Liver (tissue), 8 donors: ENCODE measurements at regions not wholly inside any gene's neighbourhood (a gene's known extent, or its start where the extent isn't known, plus 50 kb on each side); places are given as distances from the start of the nearest gene placed in this dataset.
A peak's percentile ranks its signal among the peaks of the same experiment; 100 is the strongest.

Experiments used
- DNase-seq: peaks from one replicate; pipeline ENCODE4 v3.0.0-alpha.2; 2017; ENCODE audit warnings: low spot score
- H3K27ac ChIP-seq, 2 donors: one replicate each; pipeline ENCODE4 v1.7.0; 2013; ENCODE audit warnings: inconsistent platforms in 2 of 2, low read length in 2 of 2, control low read depth in 1 of 2, low read depth in 1 of 2, mild to moderate bottlenecking in 1 of 2
- H3K27me3 ChIP-seq, 4 donors: one replicate each; pipeline versions ENCODE4 v1.6.1 to v1.7.0; 2013; ENCODE audit warnings: low read length in 3 of 4, inconsistent platforms in 1 of 4, mild to moderate bottlenecking in 1 of 4, moderate library complexity in 1 of 4; ENCODE audit not compliant: control insufficient read depth in 4 of 4, insufficient read depth in 4 of 4
- H3K36me3 ChIP-seq, 4 donors: one replicate each; pipeline versions ENCODE4 v1.6.1 to v1.7.0; 2013; ENCODE audit warnings: low read length in 3 of 4, mild to moderate bottlenecking in 3 of 4, low read depth in 1 of 4, moderate library complexity in 1 of 4; ENCODE audit not compliant: control insufficient read depth in 4 of 4, insufficient read depth in 3 of 4
- H3K4me1 ChIP-seq, 4 donors: one replicate each; pipeline versions ENCODE4 v1.6.1 to v1.7.0; 2013; ENCODE audit warnings: low read length in 3 of 4, mild to moderate bottlenecking in 3 of 4, moderate library complexity in 1 of 4; ENCODE audit not compliant: control insufficient read depth in 4 of 4, insufficient read depth in 4 of 4
- H3K4me3 ChIP-seq, 3 donors: one replicate each; pipeline versions ENCODE4 v1.6.1 to v1.7.0; 2013; ENCODE audit warnings: low read length in 3 of 3, control low read depth in 1 of 3, low read depth in 1 of 3, mild to moderate bottlenecking in 1 of 3
- H3K9ac ChIP-seq, 2 donors: one replicate each; pipeline ENCODE4 v1.7.0; 2013; ENCODE audit warnings: low read length in 2 of 2, mild to moderate bottlenecking in 2 of 2, moderate library complexity in 2 of 2, control low read depth in 1 of 2, low read depth in 1 of 2
- H3K9me3 ChIP-seq, 4 donors: one replicate each; pipeline versions ENCODE4 v1.6.1 to v1.7.0; 2013; ENCODE audit warnings: low read length in 3 of 4; ENCODE audit not compliant: control insufficient read depth in 4 of 4
- FOXA2 ChIP-seq: IDR thresholded peaks from 2 replicates; pipeline ENCODE4 v1.6.1; 2016; ENCODE audit warnings: antibody characterized with exemption
- GABPA ChIP-seq, 2 donors: IDR thresholded peaks in 1 of 2; conservative IDR thresholded peaks in 1 of 2; 2 replicates each; pipeline ENCODE4 v1.6.1; 2016; ENCODE audit warnings: antibody characterized with exemption in 2 of 2, mild to moderate bottlenecking in 1 of 2, moderate library complexity in 1 of 2
- HNF4A ChIP-seq, 2 donors: conservative IDR thresholded peaks; 2 replicates each; pipeline ENCODE4 v1.6.1; 2016; ENCODE audit warnings: antibody characterized with exemption in 2 of 2, mild to moderate bottlenecking in 2 of 2
- HNF4G ChIP-seq: IDR thresholded peaks from 2 replicates; pipeline ENCODE4 v1.6.1; 2016; ENCODE audit warnings: antibody characterized with exemption
- JUND ChIP-seq, 2 donors: IDR thresholded peaks; 2 replicates each; pipeline ENCODE4 v1.6.1; 2016; ENCODE audit warnings: antibody characterized with exemption in 2 of 2
- NR2F2 ChIP-seq: IDR thresholded peaks from 2 replicates; pipeline ENCODE4 v1.6.1; 2016; ENCODE audit warnings: antibody characterized with exemption
- RAD21 ChIP-seq, 2 donors: IDR thresholded peaks; 2 replicates each; pipeline ENCODE4 v1.6.1; 2016; ENCODE audit warnings: antibody characterized with exemption in 2 of 2, mild to moderate bottlenecking in 2 of 2
- RXRA ChIP-seq, 2 donors: IDR thresholded peaks; 2 replicates each; pipeline ENCODE4 v1.6.1; 2017 to 2018; ENCODE audit warnings: antibody characterized with exemption in 2 of 2, mild to moderate bottlenecking in 1 of 2
- SP1 ChIP-seq: IDR thresholded peaks from 2 replicates; pipeline ENCODE4 v1.6.1; 2018; ENCODE audit warnings: antibody characterized with exemption, mild to moderate bottlenecking
- TAF1 ChIP-seq: conservative IDR thresholded peaks from 2 replicates; pipeline ENCODE4 v1.6.1; 2016; ENCODE audit warnings: antibody characterized with exemption, mild to moderate bottlenecking
- YY1 ChIP-seq: IDR thresholded peaks from 2 replicates; pipeline ENCODE4 v1.6.1; 2016; ENCODE audit warnings: antibody characterized with exemption, mild to moderate bottlenecking
- ZBTB33 ChIP-seq: IDR thresholded peaks from 2 replicates; pipeline ENCODE4 v1.6.1; 2016; ENCODE audit warnings: antibody characterized with exemption
- WGBS: extraction: QIAGEN DNeasy Blood & Tissue Kit; methylation state at CpG from one replicate; pipeline ENCODE4 v1.1.7; 2013; 5-methylcytosine and 5-hydroxymethylcytosine counted together
- TF ChIP-seq, protein P1 (sequence below): fragments of 150-350 bp; IDR thresholded peaks from 2 replicates; pipeline ENCODE4 v1.5.1; 2017; ENCODE audit warnings: improper control_type of control experiment, low read depth, low read length; ENCODE audit not compliant: missing input control
- TF ChIP-seq, protein P2 (sequence below): IDR thresholded peaks from 2 replicates; pipeline ENCODE4 v1.6.1; 2016; ENCODE audit warnings: antibody characterized with exemption
- TF ChIP-seq, protein P3 (sequence below): IDR thresholded peaks from 2 replicates; pipeline ENCODE4 v1.6.1; 2016; ENCODE audit warnings: antibody characterized with exemption, mild to moderate bottlenecking
- TF ChIP-seq, protein P4 (sequence below): IDR thresholded peaks from 2 replicates; pipeline ENCODE4 v1.6.1; 2016; ENCODE audit warnings: antibody characterized with exemption
- donor health status: healthy.
- donor health status: healthy.
- donor health status: healthy.
- donor health status: healthy.
- donor health status: healthy.

GRCh38 chr10:131803860-131804425, 96.9 kb upstream of the PPP2R2D start:
- TF ChIP-seq, protein P1, sequence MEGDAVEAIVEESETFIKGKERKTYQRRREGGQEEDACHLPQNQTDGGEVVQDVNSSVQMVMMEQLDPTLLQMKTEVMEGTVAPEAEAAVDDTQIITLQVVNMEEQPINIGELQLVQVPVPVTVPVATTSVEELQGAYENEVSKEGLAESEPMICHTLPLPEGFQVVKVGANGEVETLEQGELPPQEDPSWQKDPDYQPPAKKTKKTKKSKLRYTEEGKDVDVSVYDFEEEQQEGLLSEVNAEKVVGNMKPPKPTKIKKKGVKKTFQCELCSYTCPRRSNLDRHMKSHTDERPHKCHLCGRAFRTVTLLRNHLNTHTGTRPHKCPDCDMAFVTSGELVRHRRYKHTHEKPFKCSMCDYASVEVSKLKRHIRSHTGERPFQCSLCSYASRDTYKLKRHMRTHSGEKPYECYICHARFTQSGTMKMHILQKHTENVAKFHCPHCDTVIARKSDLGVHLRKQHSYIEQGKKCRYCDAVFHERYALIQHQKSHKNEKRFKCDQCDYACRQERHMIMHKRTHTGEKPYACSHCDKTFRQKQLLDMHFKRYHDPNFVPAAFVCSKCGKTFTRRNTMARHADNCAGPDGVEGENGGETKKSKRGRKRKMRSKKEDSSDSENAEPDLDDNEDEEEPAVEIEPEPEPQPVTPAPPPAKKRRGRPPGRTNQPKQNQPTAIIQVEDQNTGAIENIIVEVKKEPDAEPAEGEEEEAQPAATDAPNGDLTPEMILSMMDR = no peak
- TF ChIP-seq SP1 = no peak
- TF ChIP-seq, protein P2, sequence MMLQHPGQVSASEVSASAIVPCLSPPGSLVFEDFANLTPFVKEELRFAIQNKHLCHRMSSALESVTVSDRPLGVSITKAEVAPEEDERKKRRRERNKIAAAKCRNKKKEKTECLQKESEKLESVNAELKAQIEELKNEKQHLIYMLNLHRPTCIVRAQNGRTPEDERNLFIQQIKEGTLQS = no peak
- no peak for TF ChIP-seq TAF1
- TF ChIP-seq FOXA2 = no peak
- TF ChIP-seq, protein P3, sequence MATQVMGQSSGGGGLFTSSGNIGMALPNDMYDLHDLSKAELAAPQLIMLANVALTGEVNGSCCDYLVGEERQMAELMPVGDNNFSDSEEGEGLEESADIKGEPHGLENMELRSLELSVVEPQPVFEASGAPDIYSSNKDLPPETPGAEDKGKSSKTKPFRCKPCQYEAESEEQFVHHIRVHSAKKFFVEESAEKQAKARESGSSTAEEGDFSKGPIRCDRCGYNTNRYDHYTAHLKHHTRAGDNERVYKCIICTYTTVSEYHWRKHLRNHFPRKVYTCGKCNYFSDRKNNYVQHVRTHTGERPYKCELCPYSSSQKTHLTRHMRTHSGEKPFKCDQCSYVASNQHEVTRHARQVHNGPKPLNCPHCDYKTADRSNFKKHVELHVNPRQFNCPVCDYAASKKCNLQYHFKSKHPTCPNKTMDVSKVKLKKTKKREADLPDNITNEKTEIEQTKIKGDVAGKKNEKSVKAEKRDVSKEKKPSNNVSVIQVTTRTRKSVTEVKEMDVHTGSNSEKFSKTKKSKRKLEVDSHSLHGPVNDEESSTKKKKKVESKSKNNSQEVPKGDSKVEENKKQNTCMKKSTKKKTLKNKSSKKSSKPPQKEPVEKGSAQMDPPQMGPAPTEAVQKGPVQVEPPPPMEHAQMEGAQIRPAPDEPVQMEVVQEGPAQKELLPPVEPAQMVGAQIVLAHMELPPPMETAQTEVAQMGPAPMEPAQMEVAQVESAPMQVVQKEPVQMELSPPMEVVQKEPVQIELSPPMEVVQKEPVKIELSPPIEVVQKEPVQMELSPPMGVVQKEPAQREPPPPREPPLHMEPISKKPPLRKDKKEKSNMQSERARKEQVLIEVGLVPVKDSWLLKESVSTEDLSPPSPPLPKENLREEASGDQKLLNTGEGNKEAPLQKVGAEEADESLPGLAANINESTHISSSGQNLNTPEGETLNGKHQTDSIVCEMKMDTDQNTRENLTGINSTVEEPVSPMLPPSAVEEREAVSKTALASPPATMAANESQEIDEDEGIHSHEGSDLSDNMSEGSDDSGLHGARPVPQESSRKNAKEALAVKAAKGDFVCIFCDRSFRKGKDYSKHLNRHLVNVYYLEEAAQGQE = no peak
- TF ChIP-seq HNF4A (conservative IDR thresholded peaks at IDR 0.05) = no peak
- no peak for TF ChIP-seq YY1
- TF ChIP-seq JUND (IDR thresholded peaks at IDR 0.05) = no peak
- no peak for DNase-seq
- WGBS = 69% methylated on average over 9 of the region's 9 CpGs

GRCh38 chr10:131804551-131805295, 96.1 kb upstream of the PPP2R2D start:
- no peak overlapping the region for H3K9ac ChIP-seq
- no peaks in the 10 kb centered on the region for H3K9me3 ChIP-seq
- no peak overlapping the region for H3K27ac ChIP-seq
- DNase-seq = no peak
- H3K4me3 ChIP-seq = no peak overlapping the region
- peaks cover 0 to 11% (median 4%) of the 10 kb centered on the region in 4 donors for H3K4me1 ChIP-seq
- no peaks in the 10 kb centered on the region for H3K27me3 ChIP-seq
- H3K36me3 ChIP-seq = no peaks in the 10 kb centered on the region
- WGBS = 93% methylated on average over 20 of the region's 20 CpGs
- TF ChIP-seq RXRA (IDR thresholded peaks at IDR 0.05) = no peak
- no peak for TF ChIP-seq GABPA (IDR thresholded peaks at IDR 0.05 in 1 of 2, conservative IDR thresholded peaks at IDR 0.05 in 1 of 2)
- no peak for TF ChIP-seq YY1
- TF ChIP-seq RAD21 (IDR thresholded peaks at IDR 0.05) = no peak
- no peak for TF ChIP-seq NR2F2
- TF ChIP-seq HNF4G = no peak
- no peak for TF ChIP-seq HNF4A (conservative IDR thresholded peaks at IDR 0.05)
- TF ChIP-seq TAF1 = no peak
- TF ChIP-seq, protein P2 = no peak
- no peak for TF ChIP-seq SP1
- TF ChIP-seq, protein P4, sequence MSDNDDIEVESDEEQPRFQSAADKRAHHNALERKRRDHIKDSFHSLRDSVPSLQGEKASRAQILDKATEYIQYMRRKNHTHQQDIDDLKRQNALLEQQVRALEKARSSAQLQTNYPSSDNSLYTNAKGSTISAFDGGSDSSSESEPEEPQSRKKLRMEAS = no peak
- TF ChIP-seq ZBTB33 = no peak
- TF ChIP-seq, protein P3 = no peak
- TF ChIP-seq FOXA2 = no peak
- no peak for TF ChIP-seq JUND (IDR thresholded peaks at IDR 0.05)

More at GRCh38 chr10:131803860-131804425, 96.9 kb upstream of the PPP2R2D start:
- Histone ChIP-seq H3K27me3 (no peaks in the 10 kb centered on the region), H3K4me3 (no peak overlapping the region), H3K9ac (no peak overlapping the region), H3K27ac (peak overlapping the region in 1 of 2 donors; percentile 3), H3K4me1 (peaks cover 0 to 11% (median 4%) of the 10 kb centered on the region in 4 donors), H3K9me3 (peaks cover 0 to 7% (median 0%) of the 10 kb centered on the region in 4 donors), H3K36me3 (no peaks in the 10 kb centered on the region)
